ENCODE measurements at regions not wholly inside any gene's neighbourhood (a gene's known extent, or its start where the extent isn't known, plus 50 kb on each side); places are given as distances from the start of the nearest gene placed in this dataset.
"Not testable (repeated sequence)": the region's sequence is repeated elsewhere in the genome, so short reads cannot be mapped to it uniquely, and the experiment has no call there.

- DNase-seq = no peak
Measured at GRCh38 chr3:21995079-21995607, 244.1 kb upstream of the ZNF385D start.

- no peak for DNase-seq
Measured at GRCh38 chr3:22007368-22007767, 256.4 kb upstream of the ZNF385D start.

GRCh38 chr3:22010997-22011396, 260.0 kb upstream of the ZNF385D start:
- no peak for DNase-seq

- DNase-seq = no peak
Measured at GRCh38 chr3:22012471-22012870, 261.5 kb upstream of the ZNF385D start.

- no peak for DNase-seq
Measured at GRCh38 chr3:22013641-22014040, 262.6 kb upstream of the ZNF385D start.

GRCh38 chr3:22016197-22016596, 265.2 kb upstream of the ZNF385D start:
- no peak for DNase-seq

GRCh38 chr3:22024638-22025037, 273.6 kb upstream of the ZNF385D start:
- not testable (repeated sequence) for DNase-seq

- DNase-seq = no peak
Measured at GRCh38 chr3:22029480-22029879, 278.5 kb upstream of the ZNF385D start.

GRCh38 chr3:22039161-22039560, 288.2 kb upstream of the ZNF385D start:
- DNase-seq = no peak

GRCh38 chr3:22040150-22040549, 289.1 kb upstream of the ZNF385D start:
- no peak for DNase-seq

GRCh38 chr3:22045882-22046281, 294.9 kb upstream of the ZNF385D start:
- DNase-seq = no peak

GRCh38 chr3:22063500-22063899, 312.5 kb upstream of the ZNF385D start:
- DNase-seq = no peak

GRCh38 chr3:22068619-22069018, 317.6 kb upstream of the ZNF385D start:
- no peak for DNase-seq

GRCh38 chr3:22088204-22088603, 337.2 kb upstream of the ZNF385D start:
- DNase-seq = no peak

GRCh38 chr3:22089284-22089683, 338.3 kb upstream of the ZNF385D start:
- DNase-seq = peak; percentile 31

GRCh38 chr3:22091329-22091728, 340.3 kb upstream of the ZNF385D start:
- DNase-seq = no peak

- no peak for DNase-seq
Measured at GRCh38 chr3:22098021-22098420, 347.0 kb upstream of the ZNF385D start.

- no peak for DNase-seq
Measured at GRCh38 chr3:22101351-22101750, 350.3 kb upstream of the ZNF385D start.

- DNase-seq = no peak
Measured at GRCh38 chr3:22101811-22102210, 350.8 kb upstream of the ZNF385D start.

- DNase-seq = no peak
Measured at GRCh38 chr3:22103423-22103822, 352.4 kb upstream of the ZNF385D start.

- DNase-seq = no peak
Measured at GRCh38 chr3:22106213-22106896, 355.3 kb upstream of the ZNF385D start.

- no peak for DNase-seq
Measured at GRCh38 chr3:22111226-22111625, 360.2 kb upstream of the ZNF385D start.

GRCh38 chr3:22113453-22113852, 362.4 kb upstream of the ZNF385D start:
- DNase-seq = no peak

GRCh38 chr3:22115581-22115980, 364.6 kb upstream of the ZNF385D start:
- no peak for DNase-seq

GRCh38 chr3:22117091-22117490, 366.1 kb upstream of the ZNF385D start:
- DNase-seq = no peak
